ENCODE measurements at regions not wholly inside any gene's neighbourhood (a gene's known extent, or its start where the extent isn't known, plus 50 kb on each side); places are given as distances from the start of the nearest gene placed in this dataset.

GRCh38 chr4:62133101-62133897 is 933.2 kb downstream of the ADGRL3 start:
- intact Hi-C loops (cut with DNase I, micrococcal nuclease), result no loop called here
- no peaks in the 10 kb centered on the region for H3K36me3 ChIP-seq (ENCODE audit: low read depth)

GRCh38 chr4:62131049-62131448 is 930.9 kb downstream of the ADGRL3 start:
- no peak for ATAC-seq
- no peak for TF ChIP-seq CTCF (IDR thresholded peaks at IDR 0.05)
- Histone ChIP-seq H3K36me3 (ENCODE audit: low read depth) (no peaks in the 10 kb centered on the region), H3K4me3 (no peak overlapping the region), H3K9me3 (no peaks in the 10 kb centered on the region), H3K4me1 (ENCODE audit: low read depth) (no peaks in the 10 kb centered on the region)
- intact Hi-C loops (cut with DNase I, micrococcal nuclease), result no loop called here
- no peak for DNase-seq

More at GRCh38 chr4:62133101-62133897, 933.2 kb downstream of the ADGRL3 start:
- DNase-seq, result no peak
- Histone ChIP-seq H3K4me1 (ENCODE audit: low read depth) (no peaks in the 10 kb centered on the region), H3K9me3 (no peaks in the 10 kb centered on the region), H3K4me3 (no peak overlapping the region)
- no peak for ATAC-seq
- no peak for TF ChIP-seq CTCF (IDR thresholded peaks at IDR 0.05)

- intact Hi-C loops (cut with DNase I, micrococcal nuclease), result no loop called here
- no peak for TF ChIP-seq CTCF (IDR thresholded peaks at IDR 0.05)
- H3K4me1 ChIP-seq (ENCODE audit: low read depth), result no peaks in the 10 kb centered on the region
- DNase-seq (no peak), ATAC-seq (no peak)
- H3K9me3 ChIP-seq, result no peaks in the 10 kb centered on the region
- no peaks in the 10 kb centered on the region for H3K36me3 ChIP-seq (ENCODE audit: low read depth)
- H3K4me3 ChIP-seq, result no peak overlapping the region
These were observed 930.5 kb downstream of the ADGRL3 start for GRCh38 chr4:62130637-62131036.

GRCh38 chr4:62130230-62130629 is 930.1 kb downstream of the ADGRL3 start:
- ATAC-seq, result no peak
- Histone ChIP-seq H3K9me3 (no peaks in the 10 kb centered on the region), H3K36me3 (ENCODE audit: low read depth) (no peaks in the 10 kb centered on the region), H3K4me3 (no peak overlapping the region), H3K4me1 (ENCODE audit: low read depth) (no peaks in the 10 kb centered on the region)
- intact Hi-C loops (cut with DNase I, micrococcal nuclease), result no loop called here
- no peak for DNase-seq
- no peak for TF ChIP-seq CTCF (IDR thresholded peaks at IDR 0.05)
